HG02981 (cell line): ENCODE measurements at regions not wholly inside any gene's neighbourhood (a gene's known extent, or its start where the extent isn't known, plus 50 kb on each side); places are given as distances from the start of the nearest gene placed in this dataset.
"Not testable (repeated sequence)": the region's sequence is repeated elsewhere in the genome, so short reads cannot be mapped to it uniquely, and the experiment has no call there.

ENCODE experiments used
- ATAC-seq: cut with Tn5 transposase; IDR thresholded peaks from one replicate; pipeline ENCODE4 v1.9.1; 2021; ENCODE audit warnings: mild to moderate bottlenecking, moderate library complexity; ENCODE audit not compliant: unreplicated experiment

DNA sequence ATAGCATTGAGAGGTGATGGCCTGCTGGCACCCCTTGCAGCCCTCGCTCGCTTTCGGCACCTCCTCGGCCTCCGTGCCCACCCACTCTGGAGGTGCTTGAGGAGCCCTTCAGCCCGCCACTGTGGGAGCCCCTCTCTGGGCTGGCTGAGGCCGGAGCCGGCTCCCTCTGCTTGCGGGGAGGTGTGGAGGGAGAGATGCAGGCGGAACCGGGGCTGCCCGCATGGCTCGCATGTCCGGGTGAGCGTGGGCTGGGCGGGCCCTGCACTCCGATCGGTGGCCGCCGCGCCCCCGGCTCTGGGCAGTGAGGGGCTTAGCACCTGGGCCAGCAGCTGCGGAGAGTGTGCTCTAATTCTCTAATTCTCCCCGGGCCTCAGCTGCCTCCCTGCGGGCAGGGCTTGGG lies 101.1 kb downstream of the KIF4B start:
- no peak for ATAC-seq

DNA sequence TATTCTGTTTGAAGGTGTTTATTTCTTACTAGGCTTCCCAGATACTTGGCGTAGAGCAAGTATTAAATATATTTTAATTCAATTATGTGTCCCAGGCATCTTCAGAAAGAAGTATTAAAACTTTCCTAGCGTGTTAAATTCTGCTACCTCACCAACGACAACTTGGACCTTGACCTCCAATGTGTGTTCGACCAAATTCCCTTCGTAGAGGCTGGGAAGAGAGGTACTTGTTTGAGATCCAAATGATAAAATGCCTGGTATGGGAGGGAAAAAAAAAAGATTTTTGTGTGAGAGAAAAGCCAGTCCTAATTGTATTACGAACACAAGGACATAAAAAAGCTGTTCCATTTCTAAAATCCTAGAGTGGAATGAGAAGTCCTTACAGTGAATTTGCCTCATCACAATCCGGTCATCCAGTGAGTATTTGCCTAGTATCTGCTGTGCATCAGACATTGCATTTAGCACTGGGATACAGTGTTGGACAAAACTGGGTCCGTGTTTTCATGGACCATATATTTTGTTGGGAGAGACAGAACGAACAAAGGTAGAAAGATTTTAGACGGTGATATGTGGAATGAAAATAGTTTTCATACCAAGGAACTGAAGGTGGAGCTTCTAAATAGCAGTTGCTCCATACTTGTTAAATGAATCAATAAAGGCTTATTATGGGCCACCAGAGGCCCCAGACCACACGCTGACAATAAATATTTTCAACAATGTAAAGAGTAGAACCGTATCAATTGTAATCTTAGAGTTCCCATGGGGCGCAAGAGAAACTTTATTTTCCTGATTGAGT lies 103.1 kb downstream of the KIF4B start:
- no peak for ATAC-seq

DNA sequence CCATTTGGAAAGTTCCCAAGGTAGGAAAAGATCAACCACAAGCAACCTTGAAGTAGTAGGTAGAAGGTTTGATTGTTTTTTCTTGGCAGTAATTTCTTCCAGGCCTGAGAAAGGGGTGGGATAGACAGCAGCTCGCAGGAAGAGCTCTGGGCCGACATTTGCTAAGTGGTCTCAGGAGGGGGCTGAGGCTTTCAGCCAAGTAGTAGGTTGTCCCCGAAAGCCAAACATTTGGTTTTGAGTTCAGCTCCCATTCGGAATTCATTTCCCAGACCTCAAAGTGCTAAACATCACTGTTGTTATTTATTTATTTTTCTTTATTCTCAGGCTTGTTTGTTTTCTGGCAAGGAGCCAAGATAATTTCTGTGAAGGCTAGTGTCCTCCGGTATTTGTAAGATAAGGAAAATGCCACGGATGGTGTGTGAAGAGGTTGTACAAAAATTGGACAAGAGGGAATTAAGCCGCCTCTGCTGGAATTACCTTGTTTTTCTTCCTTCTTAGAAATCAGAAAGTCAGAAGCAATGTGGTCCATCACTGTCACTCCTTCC lies 112.1 kb downstream of the KIF4B start:
- ATAC-seq, result no peak

DNA sequence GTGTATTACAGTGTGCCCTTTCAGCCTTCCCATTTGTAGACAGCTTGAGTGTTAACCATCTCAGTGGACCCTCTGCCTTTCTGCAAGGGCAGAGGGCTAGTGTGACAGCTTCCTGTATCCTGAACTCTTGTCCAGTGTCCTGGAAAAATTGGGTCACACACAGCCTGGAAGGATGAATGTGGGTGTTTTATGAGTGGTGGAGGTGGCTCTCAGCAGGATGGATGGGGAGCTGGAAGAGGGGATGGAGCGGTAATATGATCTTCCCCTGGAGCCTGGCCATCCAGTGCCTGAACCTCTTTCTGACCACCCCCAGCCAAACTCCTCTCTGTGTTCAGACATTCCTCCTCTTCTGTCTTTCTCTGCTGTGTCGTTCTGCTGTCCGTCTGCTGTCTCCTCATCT lies 113.0 kb downstream of the KIF4B start:
- no peak for ATAC-seq

DNA sequence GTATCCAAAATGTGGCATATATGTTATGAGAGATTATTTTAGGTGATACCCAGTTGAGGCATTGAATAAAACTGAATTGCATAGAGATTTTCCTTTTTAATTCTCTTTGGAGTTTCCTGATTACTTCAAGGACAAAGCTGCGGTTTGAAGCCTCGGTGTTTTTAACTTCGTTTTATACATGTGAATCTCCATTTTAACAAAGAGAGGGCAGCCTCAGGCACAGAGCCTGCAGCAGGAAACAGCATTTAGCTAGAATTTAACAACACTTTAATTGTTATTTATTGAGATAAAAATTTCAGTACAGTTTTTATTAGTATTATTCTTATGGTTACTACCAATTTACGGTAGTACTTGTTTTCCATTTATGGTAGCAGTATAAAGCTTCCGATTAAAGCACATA lies 114.0 kb downstream of the KIF4B start:
- ATAC-seq, result no peak

DNA sequence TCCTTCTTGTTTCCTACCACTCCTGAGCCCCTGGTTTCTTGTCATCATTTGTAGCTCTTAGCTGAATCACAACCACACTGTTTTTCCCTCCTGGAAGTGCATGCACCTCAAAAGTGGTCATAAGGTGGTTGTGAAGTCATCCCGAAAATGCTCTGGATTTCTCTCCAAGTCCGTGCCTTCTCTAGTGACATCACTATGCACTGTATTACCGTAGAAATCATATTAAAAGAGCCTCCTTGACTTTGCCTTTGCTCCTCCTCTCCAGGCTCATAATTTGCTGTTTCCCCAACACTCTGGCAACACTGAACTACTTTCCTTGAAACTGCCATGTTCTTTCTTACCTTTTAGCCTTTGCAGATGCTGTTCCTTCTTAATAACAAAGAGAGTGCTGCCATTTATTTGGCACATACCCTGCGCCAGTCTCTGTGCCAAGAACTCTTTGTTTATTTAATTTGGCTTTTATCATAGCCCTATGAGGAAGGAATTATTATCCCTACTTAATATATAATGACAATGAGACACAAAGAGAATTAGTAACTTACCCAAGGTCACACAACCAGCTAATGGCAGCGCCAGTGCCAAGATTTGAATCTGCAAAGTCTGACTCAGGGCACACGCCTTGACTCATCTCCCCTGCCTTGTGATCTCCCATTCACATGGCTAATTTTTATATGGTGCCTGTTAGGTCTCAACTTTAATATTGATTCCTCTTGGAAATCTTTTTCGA lies 115.4 kb downstream of the KIF4B start:
- no peak for ATAC-seq

DNA sequence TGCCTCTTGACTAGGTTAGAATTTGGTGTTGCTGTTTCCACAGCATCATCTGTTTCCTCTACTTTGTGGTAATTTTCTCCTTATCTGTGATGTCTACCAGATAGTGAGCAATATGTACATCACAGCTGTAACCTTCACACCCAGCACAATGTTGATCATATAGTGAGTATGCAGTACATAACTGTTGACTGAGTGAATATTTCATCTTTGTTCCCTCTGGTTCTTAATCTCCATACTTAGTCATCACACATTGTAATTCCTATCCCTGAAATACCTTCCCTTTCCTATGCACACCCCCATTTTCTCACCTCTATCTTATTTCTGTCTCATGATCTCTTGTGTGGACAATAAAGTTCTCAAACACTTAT lies 115.9 kb downstream of the KIF4B start:
- ATAC-seq, result no peak

DNA sequence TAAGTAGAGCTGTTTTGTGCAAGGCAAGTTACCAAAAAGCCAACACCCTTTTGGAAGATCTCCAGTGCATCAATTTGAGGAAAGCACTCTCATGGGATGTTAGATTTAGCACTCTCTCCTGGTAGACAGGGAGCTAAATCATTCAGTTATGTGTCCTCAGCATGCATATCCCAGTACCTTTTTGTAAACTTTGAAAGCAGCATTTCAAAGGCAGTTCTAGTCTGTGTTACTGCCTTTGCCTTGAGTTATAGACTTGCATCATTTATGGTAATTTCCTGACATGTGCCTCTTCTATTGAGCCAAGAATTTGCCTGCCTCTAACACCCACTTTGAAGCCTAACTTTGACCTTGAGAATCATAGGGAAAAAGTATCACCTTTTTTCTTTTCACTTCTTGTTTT lies 120.6 kb downstream of the KIF4B start:
- ATAC-seq, result no peak

DNA sequence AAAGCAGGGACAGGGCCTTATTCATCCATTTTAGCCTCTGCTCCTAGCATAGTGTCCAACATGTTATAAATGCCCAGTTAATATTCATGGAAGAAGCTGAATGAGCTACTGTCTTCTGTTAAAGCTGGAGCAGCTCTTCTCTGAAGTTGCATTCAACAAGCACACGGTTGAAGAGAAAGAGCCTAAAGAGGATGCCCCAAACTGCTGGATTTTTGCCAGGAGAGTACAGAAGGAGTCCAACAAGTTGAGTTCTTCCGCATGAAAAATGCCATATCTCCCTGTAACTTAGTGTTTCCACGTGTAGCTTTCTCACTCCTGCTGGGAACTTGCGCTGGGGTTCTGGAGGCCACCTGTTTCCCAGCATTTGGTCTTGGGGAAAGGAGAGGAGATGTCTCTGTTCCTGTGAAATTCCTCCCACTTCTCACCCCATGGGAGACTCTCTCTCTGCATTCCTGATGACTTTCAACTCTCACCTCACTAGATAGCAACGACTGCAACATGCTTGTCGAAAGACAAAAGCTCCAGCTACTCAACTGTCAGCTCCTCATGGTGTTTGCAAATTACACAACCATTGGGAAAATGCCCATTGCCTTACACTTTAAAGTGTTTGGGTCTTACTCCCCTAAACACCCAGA lies 122.8 kb downstream of the KIF4B start:
- ATAC-seq, result no peak

DNA sequence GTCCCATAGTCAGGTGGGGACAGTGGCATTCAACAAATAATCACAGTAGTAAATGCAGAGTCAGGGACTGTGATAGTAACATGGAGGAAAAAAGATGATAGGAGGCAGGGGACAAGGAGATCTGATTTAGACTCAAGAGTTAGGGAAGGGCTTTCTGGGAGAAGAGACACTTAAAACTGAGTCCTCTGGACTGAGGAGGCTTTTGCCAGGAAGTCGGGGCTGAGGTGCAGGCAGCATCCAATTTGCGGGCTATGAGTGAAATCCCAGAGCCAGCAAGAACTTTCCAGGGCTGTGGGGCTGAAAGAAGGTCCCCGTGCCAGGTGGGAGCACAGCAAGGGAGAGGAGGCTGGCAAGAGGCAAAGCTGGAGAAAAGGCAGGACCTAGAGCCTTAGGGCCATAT lies 124.1 kb downstream of the KIF4B start:
- ATAC-seq, result no peak

DNA sequence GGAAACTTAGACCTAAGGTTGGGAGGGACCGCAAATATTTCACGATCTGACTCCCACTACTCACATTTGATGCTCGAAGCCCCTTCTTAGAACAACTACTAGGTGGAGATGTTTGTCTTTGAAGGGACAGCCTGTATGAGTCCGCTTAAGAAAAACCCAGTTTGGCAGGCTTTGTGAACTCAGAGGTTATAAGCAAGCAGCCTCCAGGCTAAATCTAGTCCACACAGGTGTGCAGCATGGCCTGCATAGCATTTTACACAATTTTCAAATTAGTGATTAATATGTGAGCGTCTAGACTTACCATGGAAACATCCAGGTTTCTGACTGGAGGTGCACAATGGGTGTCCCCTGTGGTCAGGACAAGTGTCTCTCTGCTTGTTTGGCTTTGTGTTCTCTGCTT lies 127.1 kb downstream of the KIF4B start:
- ATAC-seq, result no peak

DNA sequence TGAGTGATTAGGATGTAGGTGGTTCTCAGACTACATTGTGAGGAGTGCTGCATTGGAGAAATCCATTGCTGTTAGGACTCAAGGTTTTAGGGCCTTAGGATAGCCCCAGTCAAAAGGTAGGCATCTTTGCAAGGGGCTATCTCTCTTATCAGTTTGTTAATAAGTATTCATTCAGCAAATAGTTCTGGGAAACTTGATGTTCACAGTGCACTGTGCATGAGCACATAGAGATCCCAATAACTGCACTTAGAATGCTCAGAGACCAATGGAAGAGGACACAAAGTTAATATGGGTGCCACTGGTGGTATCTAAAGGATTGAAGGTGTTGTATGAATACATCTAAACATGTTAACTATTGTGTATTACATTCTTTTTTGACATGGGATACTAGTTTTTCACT lies 131.4 kb downstream of the KIF4B start:
- no peak for ATAC-seq

DNA sequence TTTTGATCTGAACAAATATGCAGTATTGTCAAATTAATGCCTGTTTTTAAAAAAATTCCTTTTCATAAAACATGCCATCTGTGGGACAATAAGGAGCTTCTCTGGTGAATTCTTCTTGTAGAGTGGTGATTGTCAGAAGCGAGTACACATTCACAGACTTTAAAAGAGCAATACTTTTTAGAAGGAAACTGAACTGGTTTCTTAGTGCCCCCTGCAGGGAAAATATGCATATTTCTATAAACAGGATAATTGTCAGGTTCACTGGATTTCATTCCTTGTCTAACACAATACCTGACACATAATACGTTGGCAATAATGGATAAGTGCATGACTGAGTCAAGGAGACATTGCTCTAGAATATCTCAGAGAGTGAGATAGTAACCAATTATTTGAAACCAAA lies 133.7 kb downstream of the KIF4B start:
- ATAC-seq, result no peak

DNA sequence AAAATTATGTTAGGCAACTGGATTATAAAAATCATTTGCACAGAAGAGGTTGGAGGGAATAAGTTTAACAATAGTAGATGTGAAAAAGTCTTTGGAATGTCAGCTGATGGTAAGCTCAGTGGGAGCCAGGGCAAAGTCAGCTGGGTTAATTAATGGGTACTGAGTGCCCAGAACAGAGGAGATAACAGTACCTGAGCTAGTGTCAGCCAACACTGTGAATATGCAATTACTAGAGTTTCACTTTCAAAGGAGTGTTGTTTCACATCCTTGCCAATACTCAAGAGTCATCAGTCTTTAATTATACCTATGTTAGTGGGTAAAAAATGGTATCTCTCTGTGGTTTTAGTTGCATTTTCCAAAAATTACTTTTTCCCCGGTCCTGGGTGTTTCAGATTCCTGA lies 135.1 kb downstream of the KIF4B start:
- ATAC-seq, result peak; percentile 43

DNA sequence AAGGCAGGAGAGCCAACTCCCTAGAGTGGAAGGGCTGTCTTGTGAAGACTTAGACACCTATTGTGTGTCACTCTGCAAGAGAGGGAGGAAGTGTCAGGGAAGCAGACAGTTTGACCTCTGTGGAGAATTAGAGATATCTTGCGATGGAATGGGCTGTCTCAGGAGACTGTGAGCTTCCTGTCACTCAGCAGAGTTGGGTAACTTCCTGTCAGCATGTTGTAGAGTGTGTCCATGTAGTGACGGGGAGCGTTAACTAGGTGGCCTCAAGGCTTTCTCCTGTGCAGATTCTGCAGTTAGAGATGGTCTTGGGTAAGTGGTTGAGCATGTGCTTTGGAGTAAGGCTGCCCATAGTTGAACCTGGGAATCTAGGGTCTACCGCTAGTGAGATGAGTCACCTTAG lies 136.5 kb downstream of the KIF4B start:
- ATAC-seq, result no peak

DNA sequence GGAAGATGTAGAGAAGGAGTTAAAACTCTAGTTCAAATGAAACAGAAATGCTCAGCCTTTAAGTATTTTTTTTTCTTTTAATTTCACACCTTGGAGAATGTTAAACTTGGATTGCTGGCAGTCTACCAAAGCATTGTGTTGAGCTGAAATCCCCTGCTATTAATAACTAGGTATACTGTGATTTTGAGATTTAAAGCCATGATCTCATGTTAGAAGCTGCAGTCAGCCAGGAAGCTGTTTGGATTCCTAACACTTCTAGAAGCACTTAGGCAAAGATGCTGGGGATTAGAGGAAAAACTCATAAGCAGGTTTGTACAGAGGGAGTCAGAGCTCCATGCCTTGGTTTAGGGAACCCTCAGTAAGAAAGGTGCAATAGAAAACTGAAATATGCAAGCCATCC lies 141.4 kb downstream of the KIF4B start:
- ATAC-seq, result no peak

DNA sequence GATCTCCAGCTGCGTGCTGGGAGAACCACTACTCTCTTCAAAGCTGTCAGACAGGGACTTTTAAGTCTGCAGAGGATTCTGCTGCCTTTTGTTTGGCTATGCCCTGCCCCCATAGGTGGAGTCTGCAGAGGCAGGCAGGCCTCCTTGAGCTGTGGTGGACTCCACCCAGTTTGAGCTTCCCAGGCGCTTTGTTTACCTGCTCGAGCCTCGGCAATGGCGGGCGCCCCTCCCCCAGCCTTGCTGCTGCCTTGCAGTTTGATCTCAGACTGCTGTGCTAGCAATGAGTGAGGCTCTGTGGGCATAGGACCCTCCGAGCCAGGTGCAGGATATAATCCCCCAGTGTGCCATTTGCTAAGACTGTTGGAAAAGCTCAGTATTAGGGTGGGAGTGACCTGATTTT lies 149.5 kb downstream of the KIF4B start:
- not testable (repeated sequence) for ATAC-seq

DNA sequence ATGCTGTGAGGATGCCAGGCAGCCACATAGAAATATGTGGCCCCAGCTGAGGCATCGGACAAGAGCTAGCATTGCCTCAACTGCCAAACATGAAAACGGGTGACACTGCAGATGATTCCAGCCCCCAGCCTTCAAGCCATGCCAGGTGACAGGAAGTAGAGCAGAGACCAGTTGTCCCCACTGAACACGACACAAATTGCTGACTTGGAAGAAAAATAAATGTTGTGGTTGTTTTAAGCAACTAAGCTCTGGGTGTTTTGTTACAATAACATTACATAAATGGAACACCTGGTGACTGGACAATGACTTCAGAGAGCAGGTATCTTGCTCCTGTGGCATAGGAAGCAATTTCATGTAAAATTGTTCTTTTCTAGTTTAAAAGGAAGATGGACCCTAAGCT lies 154.2 kb downstream of the KIF4B start:
- no peak for ATAC-seq

DNA sequence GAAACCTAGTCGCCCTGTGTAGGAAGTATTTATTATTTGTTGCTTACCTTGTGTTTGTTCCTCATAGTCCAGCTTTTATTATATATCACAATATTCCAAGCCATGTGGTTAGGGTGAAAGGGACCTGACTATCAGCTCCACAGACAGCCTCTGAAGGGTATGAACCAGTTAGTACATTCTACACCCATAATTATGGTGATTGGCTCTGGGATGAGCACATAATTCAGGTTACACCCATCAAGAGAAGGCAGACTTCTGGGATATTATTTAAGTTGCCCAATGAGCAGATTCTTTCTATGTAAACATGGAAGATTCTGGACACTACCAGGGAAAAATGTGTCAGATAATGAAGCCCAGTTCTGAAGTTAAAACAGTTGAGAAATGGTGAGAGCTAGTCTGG lies 168.0 kb downstream of the KIF4B start:
- no peak for ATAC-seq

DNA sequence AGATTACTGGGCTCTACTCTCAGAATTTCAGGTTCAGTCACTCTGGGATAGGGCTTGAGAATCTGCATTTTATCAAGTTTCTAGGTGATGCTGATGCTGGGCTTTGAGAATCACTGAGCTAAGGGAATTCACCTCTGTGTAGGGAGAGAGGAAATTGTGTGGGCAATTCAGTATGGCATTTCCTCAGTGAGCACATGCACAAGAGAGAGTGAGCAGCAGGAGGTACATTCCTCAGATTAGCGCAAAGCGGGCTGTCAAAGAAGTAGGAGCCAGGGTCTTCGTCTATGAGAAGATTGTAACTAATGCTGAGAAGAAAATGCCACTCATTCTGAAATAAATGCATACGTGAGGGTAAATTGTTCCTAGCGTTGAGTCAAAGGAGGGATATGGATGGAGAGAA lies 175.9 kb downstream of the KIF4B start:
- no peak for ATAC-seq

DNA sequence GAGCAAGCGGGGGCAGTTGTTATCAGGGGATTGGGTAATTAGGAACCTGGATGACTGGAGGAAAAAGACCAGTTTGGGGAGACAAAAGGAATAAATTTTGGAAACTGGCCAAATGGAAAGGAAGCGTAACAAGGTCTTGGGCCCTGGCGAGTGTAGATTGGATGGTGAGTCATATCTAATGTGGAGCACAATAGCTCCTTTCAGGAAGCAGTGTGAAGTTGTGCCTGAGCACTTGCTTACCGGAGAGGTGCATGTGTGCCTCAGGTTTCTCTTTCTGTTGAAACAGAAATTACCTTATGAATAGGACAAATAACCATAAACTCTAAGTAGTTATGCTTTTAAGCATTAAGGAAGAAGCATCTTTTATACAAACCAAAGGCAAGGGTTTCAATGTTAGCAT lies 176.4 kb downstream of the KIF4B start:
- no peak for ATAC-seq

DNA sequence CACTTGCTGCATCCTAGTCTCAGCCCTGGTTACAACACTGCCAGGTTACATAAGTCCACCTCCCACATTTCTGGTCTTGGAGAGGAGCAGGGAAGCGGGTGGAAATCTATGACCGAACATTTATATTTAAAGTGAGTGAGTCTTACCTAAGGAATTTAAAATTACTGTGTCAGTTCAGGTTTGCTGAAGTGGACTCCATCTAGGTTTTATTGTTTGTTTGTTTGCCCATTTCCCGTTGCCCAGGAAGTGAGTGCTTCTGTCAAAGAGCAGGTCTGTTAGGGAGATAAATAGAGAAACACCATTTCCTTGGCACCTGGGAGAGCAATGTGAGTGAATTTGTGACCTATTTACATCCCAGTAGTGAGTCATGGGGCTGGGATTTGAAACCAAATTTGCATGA lies 179.5 kb downstream of the KIF4B start:
- no peak for ATAC-seq
